HCT116 (cell line): ENCODE measurements at regions not wholly inside any gene's neighbourhood (a gene's known extent, or its start where the extent isn't known, plus 50 kb on each side); places are given as distances from the start of the nearest gene placed in this dataset.

Source experiments
- CEBPB ChIP-seq: IDR thresholded peaks from 2 replicates; pipeline ENCODE4 v1.6.1; 2012; ENCODE audit warnings: low read depth
- CTCF ChIP-seq, 3 experiments: fragments of 200-600 bp in 1 of 3; sonication (generic) in 1 of 3; IDR thresholded peaks in 2 of 3; conservative IDR thresholded peaks in 1 of 3; 2 replicates each; pipeline ENCODE4 v1.5.1; 2012 to 2017; ENCODE audit warnings: low read depth in 2 of 3, low read length in 2 of 3, antibody characterized with exemption in 1 of 3, borderline replicate concordance in 1 of 3, control low read depth in 1 of 3, mild to moderate bottlenecking in 1 of 3, mixed read lengths in 1 of 3, mixed run types in 1 of 3, moderate library complexity in 1 of 3; ENCODE audit not compliant: insufficient read depth in 1 of 3
- ELF1 ChIP-seq: IDR thresholded peaks from 2 replicates; pipeline ENCODE4 v1.6.1; 2012; ENCODE audit warnings: low read depth, borderline replicate concordance
- EZH2 ChIP-seq: fragments of 200-600 bp; sonication (generic); IDR thresholded peaks from 2 replicates; pipeline ENCODE4 v1.6.1; 2017; ENCODE audit warnings: antibody characterized with exemption, mixed run types
- EZH2phosphoT487 ChIP-seq: fragments of 200-600 bp; IDR thresholded peaks from 2 replicates; pipeline ENCODE4 v1.6.1; 2018; ENCODE audit warnings: antibody characterized with exemption, borderline replicate concordance
- POLR2A ChIP-seq: IDR thresholded peaks from 2 replicates; pipeline ENCODE4 v1.7.0; 2011; ENCODE audit warnings: borderline replicate concordance; ENCODE audit not compliant: insufficient read depth, insufficient read length; ENCODE audit errors: extremely low read depth
- POLR2AphosphoS5 ChIP-seq: IDR thresholded peaks from 2 replicates; pipeline ENCODE4 v1.6.1; 2011; ENCODE audit warnings: mild to moderate bottlenecking, low read depth, low read length, moderate library complexity
- RAD21 ChIP-seq: IDR thresholded peaks from 2 replicates; pipeline ENCODE4 v1.6.1; 2012; ENCODE audit warnings: low read depth, mild to moderate bottlenecking
- SIN3A ChIP-seq: IDR thresholded peaks from 2 replicates; pipeline ENCODE4 v1.6.1; 2012; ENCODE audit warnings: low read depth
- SRF ChIP-seq: IDR thresholded peaks from 2 replicates; pipeline ENCODE4 v1.6.1; 2012; ENCODE audit warnings: low read depth
- TCF7L2 ChIP-seq: IDR thresholded peaks from 2 replicates; pipeline ENCODE4 v1.7.0; 2011; ENCODE audit warnings: borderline replicate concordance, inconsistent platforms; ENCODE audit not compliant: insufficient read depth, insufficient read length; ENCODE audit errors: extremely low read depth
- YY1 ChIP-seq: IDR thresholded peaks from 2 replicates; pipeline ENCODE4 v1.6.1; 2011; ENCODE audit warnings: low read length, low read depth, moderate library complexity, mild to moderate bottlenecking; ENCODE audit not compliant: insufficient replicate concordance; ENCODE audit errors: extremely low read depth
- ZFX ChIP-seq: fragments of 450-650 bp; IDR thresholded peaks from 2 replicates; pipeline ENCODE4 v1.6.1; 2017

- TF ChIP-seq EZH2 = no peak
- TF ChIP-seq ZFX = no peak
- TF ChIP-seq CTCF (IDR thresholded peaks at IDR 0.05 in 2 of 3, conservative IDR thresholded peaks at IDR 0.05 in 1 of 3; ENCODE audit: borderline replicate concordance in 1 of 3, insufficient read depth in 1 of 3, low read depth in 2 of 3, low read length in 2 of 3) = no peak
- no peak for TF ChIP-seq POLR2AphosphoS5
- TF ChIP-seq ELF1 = no peak
- no peak for TF ChIP-seq SIN3A
- no peak for TF ChIP-seq POLR2A
- TF ChIP-seq SRF = no peak
- no peak for TF ChIP-seq TCF7L2
- no peak for TF ChIP-seq EZH2phosphoT487
- TF ChIP-seq RAD21 = no peak
- no peak for TF ChIP-seq CEBPB
- TF ChIP-seq YY1 = no peak
Measured at GRCh38 chr5:86862093-86862492, 244.4 kb downstream of the COX7C start.
